HL-60 (cell line): ENCODE measurements at regions not wholly inside any gene's neighbourhood (a gene's known extent, or its start where the extent isn't known, plus 50 kb on each side); places are given as distances from the start of the nearest gene placed in this dataset.

Experiments
- DNase-seq, 2 experiments: peaks; one replicate each; pipeline ENCODE4 v3.0.0-alpha.2; 2010 to 2020; ENCODE audit warnings: low read depth in 1 of 2, low spot score in 1 of 2
- H3K27ac ChIP-seq: fragments of 250-450 bp; sonication (Bioruptor Pico); replicated peaks from 2 replicates; pipeline ENCODE4 v1.5.1; 2020; ENCODE audit warnings: mild to moderate bottlenecking, moderate library complexity
- H3K27me3 ChIP-seq: fragments of 250-450 bp; sonication (Bioruptor Pico); 2 replicates; pipeline ENCODE4 v1.5.1; 2021; ENCODE audit warnings: mild to moderate bottlenecking, moderate library complexity; ENCODE audit not compliant: insufficient read depth, poor library complexity, severe bottlenecking
- H3K4me3 ChIP-seq: replicated peaks from 2 replicates; pipeline ENCODE4 v1.5.1; 2011; ENCODE audit warnings: mild to moderate bottlenecking, control low read depth, low read length; ENCODE audit not compliant: insufficient read depth
- CTCF ChIP-seq: IDR thresholded peaks from one replicate; pipeline ENCODE4 v1.5.1; 2011; ENCODE audit warnings: low read length, control low read depth, inconsistent platforms; ENCODE audit not compliant: insufficient read depth
- GABPA ChIP-seq: IDR thresholded peaks from 2 replicates; pipeline ENCODE4 v1.6.1; 2012; ENCODE audit warnings: low read depth
- POLR2AphosphoS5 ChIP-seq: IDR thresholded peaks from 2 replicates; pipeline ENCODE4 v1.6.1; 2012; ENCODE audit warnings: low read depth
- REST ChIP-seq: IDR thresholded peaks from 2 replicates; pipeline ENCODE4 v1.6.1; 2012; ENCODE audit warnings: low read depth; ENCODE audit not compliant: insufficient replicate concordance
- SPI1 ChIP-seq: IDR thresholded peaks from 2 replicates; pipeline ENCODE4 v1.6.1; 2012; ENCODE audit warnings: low read depth, mild to moderate bottlenecking, borderline replicate concordance

- Histone ChIP-seq H3K27me3 (no peaks in the 10 kb centered on the region), H3K4me3 (no peak overlapping the region), H3K27ac (no peak overlapping the region)
- TF ChIP-seq GABPA (no peak), POLR2AphosphoS5 (no peak), REST (no peak), CTCF (no peak), SPI1 (no peak)
- no peak for DNase-seq
Measured at GRCh38 chr17:72380120-72380519, 259.3 kb downstream of the SOX9 start.

GRCh38 chr17:72380737-72381136 is 259.9 kb downstream of the SOX9 start:
- no peak for TF ChIP-seq SPI1
- no peak for TF ChIP-seq REST
- no peak for TF ChIP-seq POLR2AphosphoS5
- no peak for TF ChIP-seq GABPA
- H3K27ac ChIP-seq: no peak overlapping the region
- H3K4me3 ChIP-seq: no peak overlapping the region
- no peaks in the 10 kb centered on the region for H3K27me3 ChIP-seq
- no peak for DNase-seq

- TF ChIP-seq GABPA: no peak
- TF ChIP-seq REST: no peak
- TF ChIP-seq CTCF: no peak
- TF ChIP-seq SPI1: no peak
- TF ChIP-seq POLR2AphosphoS5: no peak
- H3K4me3 ChIP-seq: no peak overlapping the region
- no peak for DNase-seq
Measured at GRCh38 chr17:72381597-72382397, 261.0 kb downstream of the SOX9 start.

More at GRCh38 chr17:72381597-72382397, 261.0 kb downstream of the SOX9 start:
- H3K27me3 ChIP-seq: no peaks in the 10 kb centered on the region
- no peak overlapping the region for H3K27ac ChIP-seq
